ENCODE measurements at regions not wholly inside any gene's neighbourhood (a gene's known extent, or its start where the extent isn't known, plus 50 kb on each side); places are given as distances from the start of the nearest gene placed in this dataset.

DNA sequence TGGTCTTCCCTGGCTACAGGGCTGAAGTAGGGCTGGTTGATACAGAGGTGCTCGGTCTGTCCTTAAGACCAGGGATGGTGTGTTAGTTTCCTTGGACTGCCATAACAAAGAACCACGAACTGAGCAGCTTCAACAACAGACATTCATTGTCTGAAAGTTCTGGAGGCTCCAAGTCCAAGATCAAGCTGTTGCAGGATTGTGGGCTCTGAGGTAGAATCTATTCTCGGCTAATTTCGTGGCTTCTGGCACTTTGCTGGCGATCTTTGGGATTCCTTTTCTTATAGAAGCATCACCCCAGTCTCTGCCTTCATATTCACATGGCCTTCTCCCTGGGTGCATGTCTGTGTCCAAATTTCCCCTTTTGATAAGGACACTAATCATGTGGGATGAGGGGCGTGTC is 112.1 kb upstream of the ITGB1 start:
- TF ChIP-seq, protein P1, sequence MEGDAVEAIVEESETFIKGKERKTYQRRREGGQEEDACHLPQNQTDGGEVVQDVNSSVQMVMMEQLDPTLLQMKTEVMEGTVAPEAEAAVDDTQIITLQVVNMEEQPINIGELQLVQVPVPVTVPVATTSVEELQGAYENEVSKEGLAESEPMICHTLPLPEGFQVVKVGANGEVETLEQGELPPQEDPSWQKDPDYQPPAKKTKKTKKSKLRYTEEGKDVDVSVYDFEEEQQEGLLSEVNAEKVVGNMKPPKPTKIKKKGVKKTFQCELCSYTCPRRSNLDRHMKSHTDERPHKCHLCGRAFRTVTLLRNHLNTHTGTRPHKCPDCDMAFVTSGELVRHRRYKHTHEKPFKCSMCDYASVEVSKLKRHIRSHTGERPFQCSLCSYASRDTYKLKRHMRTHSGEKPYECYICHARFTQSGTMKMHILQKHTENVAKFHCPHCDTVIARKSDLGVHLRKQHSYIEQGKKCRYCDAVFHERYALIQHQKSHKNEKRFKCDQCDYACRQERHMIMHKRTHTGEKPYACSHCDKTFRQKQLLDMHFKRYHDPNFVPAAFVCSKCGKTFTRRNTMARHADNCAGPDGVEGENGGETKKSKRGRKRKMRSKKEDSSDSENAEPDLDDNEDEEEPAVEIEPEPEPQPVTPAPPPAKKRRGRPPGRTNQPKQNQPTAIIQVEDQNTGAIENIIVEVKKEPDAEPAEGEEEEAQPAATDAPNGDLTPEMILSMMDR (tag by site-specific recombination; IDR thresholded peaks at IDR 0.05): no peak
- TF ChIP-seq TCF7L2 (IDR thresholded peaks at IDR 0.05; ENCODE audit: borderline replicate concordance, low read depth, low read length): no peak
- no peak for TF ChIP-seq YY2 (tag by site-specific recombination; IDR thresholded peaks at IDR 0.05)
- TF ChIP-seq, protein P2, sequence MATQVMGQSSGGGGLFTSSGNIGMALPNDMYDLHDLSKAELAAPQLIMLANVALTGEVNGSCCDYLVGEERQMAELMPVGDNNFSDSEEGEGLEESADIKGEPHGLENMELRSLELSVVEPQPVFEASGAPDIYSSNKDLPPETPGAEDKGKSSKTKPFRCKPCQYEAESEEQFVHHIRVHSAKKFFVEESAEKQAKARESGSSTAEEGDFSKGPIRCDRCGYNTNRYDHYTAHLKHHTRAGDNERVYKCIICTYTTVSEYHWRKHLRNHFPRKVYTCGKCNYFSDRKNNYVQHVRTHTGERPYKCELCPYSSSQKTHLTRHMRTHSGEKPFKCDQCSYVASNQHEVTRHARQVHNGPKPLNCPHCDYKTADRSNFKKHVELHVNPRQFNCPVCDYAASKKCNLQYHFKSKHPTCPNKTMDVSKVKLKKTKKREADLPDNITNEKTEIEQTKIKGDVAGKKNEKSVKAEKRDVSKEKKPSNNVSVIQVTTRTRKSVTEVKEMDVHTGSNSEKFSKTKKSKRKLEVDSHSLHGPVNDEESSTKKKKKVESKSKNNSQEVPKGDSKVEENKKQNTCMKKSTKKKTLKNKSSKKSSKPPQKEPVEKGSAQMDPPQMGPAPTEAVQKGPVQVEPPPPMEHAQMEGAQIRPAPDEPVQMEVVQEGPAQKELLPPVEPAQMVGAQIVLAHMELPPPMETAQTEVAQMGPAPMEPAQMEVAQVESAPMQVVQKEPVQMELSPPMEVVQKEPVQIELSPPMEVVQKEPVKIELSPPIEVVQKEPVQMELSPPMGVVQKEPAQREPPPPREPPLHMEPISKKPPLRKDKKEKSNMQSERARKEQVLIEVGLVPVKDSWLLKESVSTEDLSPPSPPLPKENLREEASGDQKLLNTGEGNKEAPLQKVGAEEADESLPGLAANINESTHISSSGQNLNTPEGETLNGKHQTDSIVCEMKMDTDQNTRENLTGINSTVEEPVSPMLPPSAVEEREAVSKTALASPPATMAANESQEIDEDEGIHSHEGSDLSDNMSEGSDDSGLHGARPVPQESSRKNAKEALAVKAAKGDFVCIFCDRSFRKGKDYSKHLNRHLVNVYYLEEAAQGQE (tag by site-specific recombination; IDR thresholded peaks at IDR 0.05): no peak
- no peak for TF ChIP-seq ZFHX2 (tag by site-specific recombination; conservative IDR thresholded peaks at IDR 0.05)
- TF ChIP-seq ZNF146 (tag by site-specific recombination; IDR thresholded peaks at IDR 0.05): no peak
- TF ChIP-seq ZNF311 (tag by site-specific recombination; IDR thresholded peaks at IDR 0.05; ENCODE audit: borderline replicate concordance): no peak
- TF ChIP-seq ZNF274 (IDR thresholded peaks at IDR 0.05; ENCODE audit: low read length): no peak
- TF ChIP-seq ZNF274 (tag by site-specific recombination; IDR thresholded peaks at IDR 0.05; ENCODE audit: borderline replicate concordance): no peak

Data from HEK293 (cell line).